Lower leg skin (tissue), 3 donors: ENCODE measurements at regions not wholly inside any gene's neighbourhood (a gene's known extent, or its start where the extent isn't known, plus 50 kb on each side); places are given as distances from the start of the nearest gene placed in this dataset.

Source experiments
- CTCF ChIP-seq, 3 donors: fragments of 450-650 bp; IDR thresholded peaks; one replicate each; pipeline ENCODE4 v1.5.1; 2016; ENCODE audit warnings: antibody characterized with exemption in 3 of 3, mild to moderate bottlenecking in 3 of 3, moderate library complexity in 2 of 3
- POLR2A ChIP-seq, 2 donors: fragments of 450-650 bp; IDR thresholded peaks; one replicate each; pipeline ENCODE4 v1.6.1; 2016 to 2017; ENCODE audit warnings: antibody characterized with exemption in 2 of 2, mild to moderate bottlenecking in 1 of 2, moderate library complexity in 1 of 2

GRCh38 chr13:85371254-85371653 lies 428.0 kb downstream of the SLITRK6 start:
- TF ChIP-seq CTCF (IDR thresholded peaks at IDR 0.05) (no peak), POLR2A (IDR thresholded peaks at IDR 0.05) (no peak)
